ENCODE measurements at regions not wholly inside any gene's neighbourhood (a gene's known extent, or its start where the extent isn't known, plus 50 kb on each side); places are given as distances from the start of the nearest gene placed in this dataset.

DNA sequence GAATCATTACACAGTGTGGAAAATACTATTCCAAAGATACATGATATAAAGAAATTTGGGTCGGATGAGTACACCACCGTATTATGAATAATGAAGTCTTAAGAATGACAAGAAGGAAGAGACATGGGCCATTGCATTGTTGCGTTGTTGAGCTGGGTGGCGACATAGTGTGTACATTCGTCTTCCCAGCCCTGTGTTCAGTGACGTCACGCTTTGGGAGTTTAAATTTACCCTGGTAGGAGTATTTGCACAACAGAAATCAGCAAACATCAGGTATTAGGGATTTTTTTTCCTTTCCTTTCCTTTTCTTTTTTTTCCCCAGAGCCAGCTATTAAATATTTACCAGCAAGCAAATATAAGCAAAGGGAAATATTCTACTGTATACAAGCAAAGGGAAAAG lies 347.2 kb upstream of the NETO1 start:
- H3K27ac ChIP-seq (ENCODE audit: low read depth), result no peak overlapping the region
- Mint-ChIP-seq H3K36me3 (ENCODE audit: low read depth) (peaks cover 19% of the 10 kb centered on the region; the same call in 2 of the 3 replicates), H3K27ac (no peak overlapping the region)

More for the DNA sequence above, 347.2 kb upstream of the NETO1 start:
- Histone ChIP-seq H3K4me1 (ENCODE audit: insufficient read depth) (no peaks in the 10 kb centered on the region), H4K20me1 (replicated peaks; ENCODE audit: insufficient read depth) (no peaks in the 10 kb centered on the region), H3K36me3 (ENCODE audit: insufficient read depth) (0 out of 2 replicates have a peak, but pooled peaks cover 8% of the 10 kb centered on the region), H3K27me3 (ENCODE audit: insufficient read depth) (no peaks in the 10 kb centered on the region), H3K4me2 (no peak overlapping the region), H3F3A (replicated peaks; ENCODE audit: low read depth) (no peaks in the 10 kb centered on the region), H3K9me2 (ENCODE audit: insufficient read depth) (no peaks in the 10 kb centered on the region), H3K79me2 (replicated peaks; ENCODE audit: insufficient read depth) (no peaks in the 10 kb centered on the region), H2AFZ (no peak overlapping the region), H3K4me3 (no peak overlapping the region)
- DNase-seq (ENCODE audit: low spot score) (no peak), ATAC-seq (no peak)
- Mint-ChIP-seq H3K4me3 (no peak overlapping the region), H3K9me3 (peaks cover 15% of the 10 kb centered on the region), H3K27me3 (ENCODE audit: insufficient read depth, low read depth, poor library complexity) (no peaks in the 10 kb centered on the region), H3K4me1 (no peaks in the 10 kb centered on the region)
- TF ChIP-seq ZNF114 (CRISPR knock-in tag; IDR thresholded peaks at IDR 0.05), result no peak
- TF ChIP-seq CREB1 (CRISPR knock-in tag; IDR thresholded peaks at IDR 0.05; ENCODE audit: low read depth), result no peak
- no peak for TF ChIP-seq NANOG (IDR thresholded peaks at IDR 0.05; ENCODE audit: borderline replicate concordance)
- TF ChIP-seq EZH2 (IDR thresholded peaks at IDR 0.05; ENCODE audit: low read depth, unreplicated experiment), result no peak
- TF ChIP-seq, protein P1, sequence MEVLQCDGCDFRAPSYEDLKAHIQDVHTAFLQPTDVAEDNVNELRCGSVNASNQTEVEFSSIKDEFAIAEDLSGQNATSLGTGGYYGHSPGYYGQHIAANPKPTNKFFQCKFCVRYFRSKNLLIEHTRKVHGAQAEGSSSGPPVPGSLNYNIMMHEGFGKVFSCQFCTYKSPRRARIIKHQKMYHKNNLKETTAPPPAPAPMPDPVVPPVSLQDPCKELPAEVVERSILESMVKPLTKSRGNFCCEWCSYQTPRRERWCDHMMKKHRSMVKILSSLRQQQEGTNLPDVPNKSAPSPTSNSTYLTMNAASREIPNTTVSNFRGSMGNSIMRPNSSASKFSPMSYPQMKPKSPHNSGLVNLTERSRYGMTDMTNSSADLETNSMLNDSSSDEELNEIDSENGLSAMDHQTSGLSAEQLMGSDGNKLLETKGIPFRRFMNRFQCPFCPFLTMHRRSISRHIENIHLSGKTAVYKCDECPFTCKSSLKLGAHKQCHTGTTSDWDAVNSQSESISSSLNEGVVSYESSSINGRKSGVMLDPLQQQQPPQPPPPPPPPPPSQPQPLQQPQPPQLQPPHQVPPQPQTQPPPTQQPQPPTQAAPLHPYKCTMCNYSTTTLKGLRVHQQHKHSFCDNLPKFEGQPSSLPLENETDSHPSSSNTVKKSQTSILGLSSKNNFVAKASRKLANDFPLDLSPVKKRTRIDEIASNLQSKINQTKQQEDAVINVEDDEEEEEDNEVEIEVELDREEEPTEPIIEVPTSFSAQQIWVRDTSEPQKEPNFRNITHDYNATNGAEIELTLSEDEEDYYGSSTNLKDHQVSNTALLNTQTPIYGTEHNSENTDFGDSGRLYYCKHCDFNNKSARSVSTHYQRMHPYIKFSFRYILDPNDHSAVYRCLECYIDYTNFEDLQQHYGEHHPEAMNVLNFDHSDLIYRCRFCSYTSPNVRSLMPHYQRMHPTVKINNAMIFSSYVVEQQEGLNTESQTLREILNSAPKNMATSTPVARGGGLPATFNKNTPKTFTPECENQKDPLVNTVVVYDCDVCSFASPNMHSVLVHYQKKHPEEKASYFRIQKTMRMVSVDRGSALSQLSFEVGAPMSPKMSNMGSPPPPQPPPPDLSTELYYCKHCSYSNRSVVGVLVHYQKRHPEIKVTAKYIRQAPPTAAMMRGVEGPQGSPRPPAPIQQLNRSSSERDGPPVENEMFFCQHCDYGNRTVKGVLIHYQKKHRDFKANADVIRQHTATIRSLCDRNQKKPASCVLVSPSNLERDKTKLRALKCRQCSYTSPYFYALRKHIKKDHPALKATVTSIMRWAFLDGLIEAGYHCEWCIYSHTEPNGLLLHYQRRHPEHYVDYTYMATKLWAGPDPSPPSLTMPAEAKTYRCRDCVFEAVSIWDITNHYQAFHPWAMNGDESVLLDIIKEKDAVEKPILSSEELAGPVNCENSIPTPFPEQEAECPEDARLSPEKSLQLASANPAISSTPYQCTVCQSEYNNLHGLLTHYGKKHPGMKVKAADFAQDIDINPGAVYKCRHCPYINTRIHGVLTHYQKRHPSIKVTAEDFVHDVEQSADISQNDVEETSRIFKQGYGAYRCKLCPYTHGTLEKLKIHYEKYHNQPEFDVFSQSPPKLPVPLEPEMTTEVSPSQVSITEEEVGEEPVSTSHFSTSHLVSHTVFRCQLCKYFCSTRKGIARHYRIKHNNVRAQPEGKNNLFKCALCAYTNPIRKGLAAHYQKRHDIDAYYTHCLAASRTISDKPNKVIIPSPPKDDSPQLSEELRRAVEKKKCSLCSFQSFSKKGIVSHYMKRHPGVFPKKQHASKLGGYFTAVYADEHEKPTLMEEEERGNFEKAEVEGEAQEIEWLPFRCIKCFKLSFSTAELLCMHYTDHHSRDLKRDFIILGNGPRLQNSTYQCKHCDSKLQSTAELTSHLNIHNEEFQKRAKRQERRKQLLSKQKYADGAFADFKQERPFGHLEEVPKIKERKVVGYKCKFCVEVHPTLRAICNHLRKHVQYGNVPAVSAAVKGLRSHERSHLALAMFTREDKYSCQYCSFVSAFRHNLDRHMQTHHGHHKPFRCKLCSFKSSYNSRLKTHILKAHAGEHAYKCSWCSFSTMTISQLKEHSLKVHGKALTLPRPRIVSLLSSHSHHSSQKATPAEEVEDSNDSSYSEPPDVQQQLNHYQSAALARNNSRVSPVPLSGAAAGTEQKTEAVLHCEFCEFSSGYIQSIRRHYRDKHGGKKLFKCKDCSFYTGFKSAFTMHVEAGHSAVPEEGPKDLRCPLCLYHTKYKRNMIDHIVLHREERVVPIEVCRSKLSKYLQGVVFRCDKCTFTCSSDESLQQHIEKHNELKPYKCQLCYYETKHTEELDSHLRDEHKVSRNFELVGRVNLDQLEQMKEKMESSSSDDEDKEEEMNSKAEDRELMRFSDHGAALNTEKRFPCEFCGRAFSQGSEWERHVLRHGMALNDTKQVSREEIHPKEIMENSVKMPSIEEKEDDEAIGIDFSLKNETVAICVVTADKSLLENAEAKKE (CRISPR knock-in tag; IDR thresholded peaks at IDR 0.05), result no peak
- TF ChIP-seq EZH2phosphoT487 (IDR thresholded peaks at IDR 0.05; ENCODE audit: unreplicated experiment), result no peak
- TF ChIP-seq STAT1 (IDR thresholded peaks at IDR 0.05; ENCODE audit: unreplicated experiment), result no peak
- TF ChIP-seq POLR2AphosphoS5 (IDR thresholded peaks at IDR 0.05; ENCODE audit: low read depth), result no peak
- no peak for TF ChIP-seq JUNB (IDR thresholded peaks at IDR 0.05; ENCODE audit: unreplicated experiment)
- TF ChIP-seq, protein P2, sequence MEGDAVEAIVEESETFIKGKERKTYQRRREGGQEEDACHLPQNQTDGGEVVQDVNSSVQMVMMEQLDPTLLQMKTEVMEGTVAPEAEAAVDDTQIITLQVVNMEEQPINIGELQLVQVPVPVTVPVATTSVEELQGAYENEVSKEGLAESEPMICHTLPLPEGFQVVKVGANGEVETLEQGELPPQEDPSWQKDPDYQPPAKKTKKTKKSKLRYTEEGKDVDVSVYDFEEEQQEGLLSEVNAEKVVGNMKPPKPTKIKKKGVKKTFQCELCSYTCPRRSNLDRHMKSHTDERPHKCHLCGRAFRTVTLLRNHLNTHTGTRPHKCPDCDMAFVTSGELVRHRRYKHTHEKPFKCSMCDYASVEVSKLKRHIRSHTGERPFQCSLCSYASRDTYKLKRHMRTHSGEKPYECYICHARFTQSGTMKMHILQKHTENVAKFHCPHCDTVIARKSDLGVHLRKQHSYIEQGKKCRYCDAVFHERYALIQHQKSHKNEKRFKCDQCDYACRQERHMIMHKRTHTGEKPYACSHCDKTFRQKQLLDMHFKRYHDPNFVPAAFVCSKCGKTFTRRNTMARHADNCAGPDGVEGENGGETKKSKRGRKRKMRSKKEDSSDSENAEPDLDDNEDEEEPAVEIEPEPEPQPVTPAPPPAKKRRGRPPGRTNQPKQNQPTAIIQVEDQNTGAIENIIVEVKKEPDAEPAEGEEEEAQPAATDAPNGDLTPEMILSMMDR (conservative IDR thresholded peaks at IDR 0.05; ENCODE audit: low read depth in 2 of 2), result no peak; a peak in 1 of 4 replicates
- TF ChIP-seq, protein P3, sequence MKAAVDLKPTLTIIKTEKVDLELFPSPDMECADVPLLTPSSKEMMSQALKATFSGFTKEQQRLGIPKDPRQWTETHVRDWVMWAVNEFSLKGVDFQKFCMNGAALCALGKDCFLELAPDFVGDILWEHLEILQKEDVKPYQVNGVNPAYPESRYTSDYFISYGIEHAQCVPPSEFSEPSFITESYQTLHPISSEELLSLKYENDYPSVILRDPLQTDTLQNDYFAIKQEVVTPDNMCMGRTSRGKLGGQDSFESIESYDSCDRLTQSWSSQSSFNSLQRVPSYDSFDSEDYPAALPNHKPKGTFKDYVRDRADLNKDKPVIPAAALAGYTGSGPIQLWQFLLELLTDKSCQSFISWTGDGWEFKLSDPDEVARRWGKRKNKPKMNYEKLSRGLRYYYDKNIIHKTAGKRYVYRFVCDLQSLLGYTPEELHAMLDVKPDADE (IDR thresholded peaks at IDR 0.05), result no peak
- TF ChIP-seq, protein P4, sequence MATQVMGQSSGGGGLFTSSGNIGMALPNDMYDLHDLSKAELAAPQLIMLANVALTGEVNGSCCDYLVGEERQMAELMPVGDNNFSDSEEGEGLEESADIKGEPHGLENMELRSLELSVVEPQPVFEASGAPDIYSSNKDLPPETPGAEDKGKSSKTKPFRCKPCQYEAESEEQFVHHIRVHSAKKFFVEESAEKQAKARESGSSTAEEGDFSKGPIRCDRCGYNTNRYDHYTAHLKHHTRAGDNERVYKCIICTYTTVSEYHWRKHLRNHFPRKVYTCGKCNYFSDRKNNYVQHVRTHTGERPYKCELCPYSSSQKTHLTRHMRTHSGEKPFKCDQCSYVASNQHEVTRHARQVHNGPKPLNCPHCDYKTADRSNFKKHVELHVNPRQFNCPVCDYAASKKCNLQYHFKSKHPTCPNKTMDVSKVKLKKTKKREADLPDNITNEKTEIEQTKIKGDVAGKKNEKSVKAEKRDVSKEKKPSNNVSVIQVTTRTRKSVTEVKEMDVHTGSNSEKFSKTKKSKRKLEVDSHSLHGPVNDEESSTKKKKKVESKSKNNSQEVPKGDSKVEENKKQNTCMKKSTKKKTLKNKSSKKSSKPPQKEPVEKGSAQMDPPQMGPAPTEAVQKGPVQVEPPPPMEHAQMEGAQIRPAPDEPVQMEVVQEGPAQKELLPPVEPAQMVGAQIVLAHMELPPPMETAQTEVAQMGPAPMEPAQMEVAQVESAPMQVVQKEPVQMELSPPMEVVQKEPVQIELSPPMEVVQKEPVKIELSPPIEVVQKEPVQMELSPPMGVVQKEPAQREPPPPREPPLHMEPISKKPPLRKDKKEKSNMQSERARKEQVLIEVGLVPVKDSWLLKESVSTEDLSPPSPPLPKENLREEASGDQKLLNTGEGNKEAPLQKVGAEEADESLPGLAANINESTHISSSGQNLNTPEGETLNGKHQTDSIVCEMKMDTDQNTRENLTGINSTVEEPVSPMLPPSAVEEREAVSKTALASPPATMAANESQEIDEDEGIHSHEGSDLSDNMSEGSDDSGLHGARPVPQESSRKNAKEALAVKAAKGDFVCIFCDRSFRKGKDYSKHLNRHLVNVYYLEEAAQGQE (IDR thresholded peaks at IDR 0.05; ENCODE audit: unreplicated experiment), result no peak
- TF ChIP-seq ZNF331 (CRISPR knock-in tag; IDR thresholded peaks at IDR 0.05; ENCODE audit: low read depth), result no peak

All from GM23338 (cell line).